Lower lobe of right lung (tissue), 2 donors: ENCODE measurements at regions not wholly inside any gene's neighbourhood (a gene's known extent, or its start where the extent isn't known, plus 50 kb on each side); places are given as distances from the start of the nearest gene placed in this dataset.
"Not testable (repeated sequence)": the region's sequence is repeated elsewhere in the genome, so short reads cannot be mapped to it uniquely, and the experiment has no call there.

Source experiments
- ATAC-seq, 2 donors: fragments of 200-7000 bp; cut with Tn5 transposase; one replicate each; pipeline ENCODE4 v1.9.1; 2020 to 2022; ENCODE audit warnings: mild to moderate bottlenecking in 2 of 2, moderate library complexity in 2 of 2
- DNase-seq: peaks from one replicate; pipeline ENCODE4 v3.0.0-alpha.2; 2020
- H3K27ac ChIP-seq: fragments of 200-600 bp; one replicate; pipeline ENCODE4 v1.8.0; 2022
- H3K27me3 ChIP-seq: fragments of 200-600 bp; one replicate; pipeline ENCODE4 v1.8.0; 2022; ENCODE audit warnings: low read depth
- H3K36me3 ChIP-seq: fragments of 200-600 bp; one replicate; pipeline ENCODE4 v1.8.0; 2022; ENCODE audit warnings: mild to moderate bottlenecking
- H3K4me1 ChIP-seq: fragments of 200-600 bp; one replicate; pipeline ENCODE4 v1.8.0; 2022
- H3K4me3 ChIP-seq: fragments of 200-600 bp; one replicate; pipeline ENCODE4 v1.8.0; 2022; ENCODE audit warnings: mild to moderate bottlenecking
- H3K9me3 ChIP-seq: fragments of 200-600 bp; one replicate; pipeline ENCODE4 v1.8.0; 2022
- intact Hi-C: fragments of 100-400 bp; cut with DNase I; formaldehyde crosslinking; loops from one replicate; pipeline ENCODE4 v1.11.0; 2022
- TF ChIP-seq, protein P1 (sequence below): fragments of 200-600 bp; IDR thresholded peaks from one replicate; pipeline ENCODE4 v1.8.0; 2022; ENCODE audit warnings: antibody characterized with exemption, mild to moderate bottlenecking
- donor health status: DM: no; HTN: yes; CAD: no; lungs with severe emphysema.

DNA sequence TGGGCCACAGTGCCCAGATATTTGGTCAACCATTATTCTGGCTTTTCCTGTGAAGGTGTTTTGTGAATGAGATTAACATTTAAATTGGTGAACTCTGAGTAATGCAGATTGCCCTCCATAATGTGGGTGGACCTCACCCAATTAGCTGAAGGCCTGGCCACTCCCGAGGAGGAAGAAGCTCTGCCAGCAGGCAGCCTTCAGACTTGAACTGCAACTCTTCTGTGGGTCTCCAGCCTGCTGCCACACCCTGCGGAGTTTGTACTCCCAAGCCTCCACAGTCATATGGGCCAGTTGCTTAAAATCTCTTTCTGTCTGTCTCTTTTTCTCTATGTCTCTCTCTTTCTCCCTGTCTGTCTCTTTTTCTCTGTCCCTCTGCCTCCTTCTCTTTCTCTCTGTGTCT is 262.7 kb downstream of the MYCN start:
- DNase-seq = no peak

DNA sequence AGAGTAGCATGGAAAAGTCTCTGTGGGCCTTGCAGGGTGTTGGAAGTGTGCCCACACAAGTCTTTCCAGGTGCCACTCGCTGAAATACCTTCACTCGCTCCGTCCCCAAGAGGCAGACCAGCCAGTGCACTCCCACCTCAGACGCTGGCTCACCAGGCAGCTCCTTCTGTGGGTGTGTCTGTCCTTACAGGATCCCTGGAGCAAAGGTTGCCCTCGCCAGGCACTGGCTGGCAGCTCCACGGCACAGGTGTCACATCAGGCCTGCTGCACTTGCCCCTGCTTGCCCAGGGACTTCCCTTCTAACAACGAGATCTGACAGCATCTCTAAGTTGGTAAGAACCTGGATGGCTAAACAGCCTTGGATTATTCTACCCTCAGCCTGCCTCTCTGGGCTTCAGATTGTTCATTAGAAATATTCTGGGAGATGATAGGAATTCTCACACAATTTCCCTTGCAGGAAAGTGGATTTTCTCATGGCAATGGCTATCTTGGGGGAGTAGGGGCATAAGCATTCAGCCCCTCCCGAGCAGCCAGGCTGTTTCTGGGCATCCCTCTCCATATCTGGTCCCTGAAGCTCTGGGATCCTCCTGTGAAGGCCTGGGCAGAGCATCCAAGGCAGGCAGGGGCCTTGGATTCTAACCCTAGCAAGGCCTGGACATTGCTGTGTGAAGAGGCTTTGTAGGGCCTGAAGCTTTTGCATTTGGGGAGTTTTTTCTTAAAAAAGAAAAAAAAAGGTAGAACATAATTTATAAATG is 262.1 kb downstream of the MYCN start:
- Histone ChIP-seq H3K36me3 (no peaks in the 10 kb centered on the region), H3K4me1 (no peaks in the 10 kb centered on the region), H3K4me3 (no peak overlapping the region), H3K27ac (no peak overlapping the region), H3K9me3 (no peaks in the 10 kb centered on the region), H3K27me3 (no peaks in the 10 kb centered on the region)
- TF ChIP-seq, protein P1, sequence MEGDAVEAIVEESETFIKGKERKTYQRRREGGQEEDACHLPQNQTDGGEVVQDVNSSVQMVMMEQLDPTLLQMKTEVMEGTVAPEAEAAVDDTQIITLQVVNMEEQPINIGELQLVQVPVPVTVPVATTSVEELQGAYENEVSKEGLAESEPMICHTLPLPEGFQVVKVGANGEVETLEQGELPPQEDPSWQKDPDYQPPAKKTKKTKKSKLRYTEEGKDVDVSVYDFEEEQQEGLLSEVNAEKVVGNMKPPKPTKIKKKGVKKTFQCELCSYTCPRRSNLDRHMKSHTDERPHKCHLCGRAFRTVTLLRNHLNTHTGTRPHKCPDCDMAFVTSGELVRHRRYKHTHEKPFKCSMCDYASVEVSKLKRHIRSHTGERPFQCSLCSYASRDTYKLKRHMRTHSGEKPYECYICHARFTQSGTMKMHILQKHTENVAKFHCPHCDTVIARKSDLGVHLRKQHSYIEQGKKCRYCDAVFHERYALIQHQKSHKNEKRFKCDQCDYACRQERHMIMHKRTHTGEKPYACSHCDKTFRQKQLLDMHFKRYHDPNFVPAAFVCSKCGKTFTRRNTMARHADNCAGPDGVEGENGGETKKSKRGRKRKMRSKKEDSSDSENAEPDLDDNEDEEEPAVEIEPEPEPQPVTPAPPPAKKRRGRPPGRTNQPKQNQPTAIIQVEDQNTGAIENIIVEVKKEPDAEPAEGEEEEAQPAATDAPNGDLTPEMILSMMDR = no peak
- no peak for ATAC-seq
- DNase-seq = no peak
- intact Hi-C loops = no loop called here

More for the DNA sequence above, 262.7 kb downstream of the MYCN start:
- Histone ChIP-seq H3K27ac (no peak overlapping the region), H3K4me1 (no peaks in the 10 kb centered on the region), H3K4me3 (no peak overlapping the region), H3K9me3 (no peaks in the 10 kb centered on the region), H3K36me3 (no peaks in the 10 kb centered on the region), H3K27me3 (no peaks in the 10 kb centered on the region)
- intact Hi-C loops = no loop called here
- TF ChIP-seq, protein P1 = no peak
- ATAC-seq = no peak

DNA sequence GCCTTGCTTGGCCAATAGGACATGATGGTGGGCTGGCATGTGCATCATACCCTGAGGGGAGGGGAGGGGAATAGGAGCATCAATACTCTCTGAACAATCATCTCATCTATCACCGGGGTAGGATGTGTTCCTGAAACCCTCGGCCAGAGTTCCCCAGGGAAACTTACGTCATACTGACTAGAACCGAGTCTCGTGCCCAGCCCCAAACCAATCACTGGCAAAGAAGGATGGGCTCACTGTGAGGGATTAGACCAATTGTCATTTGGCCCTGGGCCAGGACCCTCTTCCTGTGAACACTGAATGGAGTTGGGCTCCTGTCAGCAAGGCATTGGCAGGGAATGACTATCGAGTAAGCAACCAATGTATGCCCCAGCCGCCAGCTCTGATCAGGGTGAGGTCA is 261.5 kb downstream of the MYCN start:
- no peak overlapping the region for H3K27ac ChIP-seq
- ATAC-seq = no peak
- TF ChIP-seq, protein P1 = no peak
- H3K36me3 ChIP-seq = no peaks in the 10 kb centered on the region
- no peaks in the 10 kb centered on the region for H3K4me1 ChIP-seq
- no peak for DNase-seq
- H3K9me3 ChIP-seq = no peaks in the 10 kb centered on the region
- H3K27me3 ChIP-seq = no peaks in the 10 kb centered on the region
- intact Hi-C loops = no loop called here
- H3K4me3 ChIP-seq = no peak overlapping the region

DNA sequence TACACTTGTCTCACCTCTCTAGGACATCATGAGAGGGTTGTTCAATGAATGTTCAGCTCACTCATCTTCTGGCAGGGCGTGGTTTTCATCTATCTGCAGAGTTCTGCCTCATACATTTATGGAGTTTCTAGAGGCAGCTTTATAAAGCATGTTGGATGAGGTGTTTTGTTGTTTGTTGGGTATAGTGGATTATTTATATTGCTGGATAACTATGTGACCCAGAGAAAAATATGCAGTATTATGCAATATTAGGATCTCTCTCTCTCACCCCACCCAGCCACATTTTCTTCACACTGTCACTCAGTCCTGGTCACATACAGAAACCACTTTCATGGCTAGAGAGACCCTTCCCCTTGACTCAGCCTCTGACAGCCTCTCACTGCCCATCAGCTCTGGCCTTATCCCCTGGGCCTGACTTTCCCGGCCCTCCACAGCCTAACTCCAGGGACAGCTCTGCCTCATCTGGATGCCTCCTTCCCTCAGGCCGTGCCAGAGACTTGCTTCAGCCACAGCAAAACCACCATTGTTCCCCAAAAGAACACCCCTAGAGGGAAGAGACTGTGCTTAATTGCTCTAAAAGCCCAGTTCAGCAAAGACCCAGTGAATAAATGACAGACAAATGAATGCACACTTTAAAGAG is 260.3 kb downstream of the MYCN start:
- TF ChIP-seq, protein P1 = no peak
- Histone ChIP-seq H3K4me1 (no peaks in the 10 kb centered on the region), H3K27me3 (no peaks in the 10 kb centered on the region), H3K4me3 (no peak overlapping the region), H3K36me3 (no peaks in the 10 kb centered on the region), H3K9me3 (no peaks in the 10 kb centered on the region), H3K27ac (no peak overlapping the region)
- ATAC-seq (no peak), DNase-seq (no peak)
- intact Hi-C loops = no loop called here

DNA sequence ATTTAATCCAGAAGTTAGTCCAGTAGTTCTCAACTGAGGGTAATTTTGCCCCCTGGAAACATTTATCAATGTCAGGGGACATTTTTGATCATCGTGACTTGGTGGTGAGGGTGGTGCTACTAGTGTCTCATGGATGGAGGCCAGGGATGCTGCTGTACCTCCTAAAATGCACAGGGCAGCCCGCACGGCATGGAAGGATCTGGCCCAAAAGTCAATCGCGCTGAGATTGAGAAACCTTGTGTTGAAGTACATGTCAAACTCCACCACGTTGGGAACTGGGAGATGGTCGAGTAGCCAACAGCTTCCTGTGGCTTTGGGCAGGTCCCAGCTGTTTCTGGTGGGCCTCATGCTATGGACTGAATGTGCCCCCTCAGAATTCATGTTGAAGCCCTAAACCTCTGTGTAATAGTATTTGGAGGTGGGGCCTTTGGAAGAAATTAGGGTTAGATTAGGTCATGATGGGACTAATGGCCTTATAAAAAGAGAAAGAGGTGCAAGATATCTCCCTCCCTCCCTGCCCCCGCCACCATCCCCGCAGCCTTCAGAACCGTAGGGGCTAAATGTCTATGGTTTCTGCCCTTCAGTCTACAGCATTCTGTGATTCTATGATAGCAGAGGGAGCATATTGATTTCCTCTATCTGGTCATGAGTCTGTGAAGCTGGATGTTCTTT is 259.7 kb downstream of the MYCN start:
- TF ChIP-seq, protein P1 = no peak
- no peak overlapping the region for H3K27ac ChIP-seq
- H3K4me3 ChIP-seq = no peak overlapping the region
- no peaks in the 10 kb centered on the region for H3K36me3 ChIP-seq
- no peaks in the 10 kb centered on the region for H3K27me3 ChIP-seq
- no peaks in the 10 kb centered on the region for H3K4me1 ChIP-seq
- intact Hi-C loops = no loop called here
- no peak for DNase-seq
- ATAC-seq = no peak
- no peaks in the 10 kb centered on the region for H3K9me3 ChIP-seq

DNA sequence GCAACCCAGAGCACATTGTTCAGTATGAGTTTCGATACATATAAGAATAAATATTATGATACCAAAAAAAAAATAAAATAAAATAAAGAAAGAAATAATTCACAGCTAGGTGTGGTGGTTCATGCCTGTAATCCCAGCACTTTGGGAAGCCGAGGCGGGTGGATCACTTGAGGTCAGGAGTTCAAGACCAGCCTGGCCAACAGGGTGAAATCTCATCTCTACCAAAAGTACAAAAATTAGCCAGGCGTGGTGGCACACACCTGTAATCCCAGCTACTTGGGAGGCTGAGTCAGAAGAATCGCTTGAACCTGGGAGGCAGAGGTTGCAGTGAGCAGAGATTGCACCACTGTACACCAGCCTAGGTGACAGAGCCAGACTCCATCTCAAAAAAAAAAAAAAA is 258.9 kb downstream of the MYCN start:
- H3K4me3 ChIP-seq, intact Hi-C loops, H3K27ac ChIP-seq, H3K9me3 ChIP-seq, ATAC-seq, H3K4me1 ChIP-seq, H3K36me3 ChIP-seq, DNase-seq, H3K27me3 ChIP-seq: not testable (repeated sequence)
